HG03565 (cell line): ENCODE measurements at regions not wholly inside any gene's neighbourhood (a gene's known extent, or its start where the extent isn't known, plus 50 kb on each side); places are given as distances from the start of the nearest gene placed in this dataset.

Experiments
- ATAC-seq: cut with Tn5 transposase; IDR thresholded peaks from one replicate; pipeline ENCODE4 v1.9.1; 2021; ENCODE audit warnings: mild to moderate bottlenecking, moderate library complexity; ENCODE audit not compliant: unreplicated experiment

DNA sequence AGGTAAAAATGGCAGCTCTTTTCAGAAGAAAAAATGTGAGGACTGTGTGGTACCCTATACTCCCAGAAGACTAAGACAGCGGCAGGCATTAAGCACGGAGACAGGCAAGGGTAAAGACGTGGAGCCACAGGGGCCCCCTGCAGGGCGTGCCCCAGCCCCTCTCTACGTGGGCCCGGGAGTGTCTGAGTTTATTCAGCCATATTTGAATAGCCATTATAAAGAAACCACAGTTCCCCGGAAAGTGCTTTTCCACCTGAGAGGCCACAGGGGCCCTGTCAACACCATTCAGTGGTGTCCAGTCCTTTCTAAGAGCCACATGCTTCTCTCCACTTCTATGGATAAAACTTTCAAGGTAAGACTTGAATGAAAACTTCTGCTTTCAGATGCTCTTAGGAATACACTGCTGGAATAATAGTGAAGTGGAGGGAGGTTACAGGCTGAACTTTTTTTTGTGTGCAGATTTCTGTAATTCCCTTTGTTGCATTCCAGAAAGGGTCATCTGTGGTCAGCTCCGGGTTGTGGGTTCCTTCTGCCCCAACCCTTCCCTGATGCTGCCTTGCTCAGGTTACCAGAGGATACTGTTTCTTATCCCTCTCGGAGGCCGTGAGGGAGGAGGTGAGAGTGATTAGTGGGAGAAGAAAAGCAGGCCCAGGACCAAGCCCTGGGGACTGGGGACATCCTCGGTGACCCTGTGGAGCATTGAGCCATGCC is 58.4 kb downstream of the SLC25A47 start:
- ATAC-seq: no peak

DNA sequence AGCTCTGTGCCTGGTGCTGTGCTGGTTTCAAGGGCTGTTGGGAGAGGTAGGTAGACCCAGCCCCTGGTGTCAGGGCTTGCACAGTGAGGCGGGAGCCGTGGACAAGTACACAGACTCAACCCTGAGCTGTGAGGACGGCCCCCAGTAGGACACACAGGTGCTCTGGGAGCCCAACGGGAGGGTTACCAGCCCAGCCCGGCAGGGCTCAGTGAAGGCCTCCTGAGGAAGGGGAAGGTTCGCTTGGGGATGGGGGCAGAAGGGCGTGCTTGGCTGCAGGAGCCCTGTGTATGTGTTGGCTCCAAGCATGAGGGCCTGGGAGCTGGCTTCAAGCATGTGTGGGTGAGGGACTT is 58.9 kb downstream of the SLC25A47 start:
- ATAC-seq: no peak

DNA sequence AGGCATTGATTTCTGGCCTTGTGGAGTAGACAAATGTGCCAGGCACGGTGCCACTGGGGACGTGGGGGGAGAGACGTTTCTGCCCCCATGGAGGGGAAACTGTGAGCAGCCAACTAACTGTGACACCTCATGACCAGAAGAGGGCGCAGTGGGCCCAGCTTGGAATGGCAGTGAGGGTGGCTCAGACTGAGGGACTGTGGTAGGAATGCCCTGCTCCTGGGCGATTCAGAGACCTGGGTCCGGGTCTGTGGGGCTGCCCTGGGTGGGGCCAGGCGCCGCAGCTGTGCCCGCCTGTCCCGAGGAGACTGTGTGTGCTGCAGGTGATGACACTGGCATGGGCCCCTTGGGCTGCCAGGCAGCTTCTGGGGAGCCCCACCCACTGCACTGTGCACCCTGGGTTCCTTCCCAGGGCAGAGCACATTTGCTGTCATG is 60.6 kb downstream of the SLC25A47 start:
- ATAC-seq: no peak

DNA sequence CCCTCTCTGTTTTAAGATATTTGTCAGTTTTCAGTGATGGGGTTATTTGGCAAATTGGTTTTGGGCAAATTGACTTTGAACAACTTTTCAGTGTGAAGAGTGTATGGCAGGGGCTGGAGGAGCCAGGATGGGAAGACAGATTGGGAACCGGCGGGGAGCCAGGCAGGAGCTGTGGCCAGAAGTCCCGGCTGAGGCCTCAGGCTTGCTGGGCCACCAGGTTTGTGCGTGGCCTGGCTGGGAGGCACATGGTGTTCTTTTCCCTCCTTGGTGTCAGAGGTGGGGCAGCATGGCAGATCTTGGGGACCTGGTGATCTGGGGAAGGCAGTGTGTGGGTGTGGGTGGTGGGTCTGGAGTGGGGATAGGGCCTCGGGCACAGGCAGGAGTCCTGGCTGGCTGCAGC is 61.1 kb downstream of the SLC25A47 start:
- ATAC-seq: no peak

DNA sequence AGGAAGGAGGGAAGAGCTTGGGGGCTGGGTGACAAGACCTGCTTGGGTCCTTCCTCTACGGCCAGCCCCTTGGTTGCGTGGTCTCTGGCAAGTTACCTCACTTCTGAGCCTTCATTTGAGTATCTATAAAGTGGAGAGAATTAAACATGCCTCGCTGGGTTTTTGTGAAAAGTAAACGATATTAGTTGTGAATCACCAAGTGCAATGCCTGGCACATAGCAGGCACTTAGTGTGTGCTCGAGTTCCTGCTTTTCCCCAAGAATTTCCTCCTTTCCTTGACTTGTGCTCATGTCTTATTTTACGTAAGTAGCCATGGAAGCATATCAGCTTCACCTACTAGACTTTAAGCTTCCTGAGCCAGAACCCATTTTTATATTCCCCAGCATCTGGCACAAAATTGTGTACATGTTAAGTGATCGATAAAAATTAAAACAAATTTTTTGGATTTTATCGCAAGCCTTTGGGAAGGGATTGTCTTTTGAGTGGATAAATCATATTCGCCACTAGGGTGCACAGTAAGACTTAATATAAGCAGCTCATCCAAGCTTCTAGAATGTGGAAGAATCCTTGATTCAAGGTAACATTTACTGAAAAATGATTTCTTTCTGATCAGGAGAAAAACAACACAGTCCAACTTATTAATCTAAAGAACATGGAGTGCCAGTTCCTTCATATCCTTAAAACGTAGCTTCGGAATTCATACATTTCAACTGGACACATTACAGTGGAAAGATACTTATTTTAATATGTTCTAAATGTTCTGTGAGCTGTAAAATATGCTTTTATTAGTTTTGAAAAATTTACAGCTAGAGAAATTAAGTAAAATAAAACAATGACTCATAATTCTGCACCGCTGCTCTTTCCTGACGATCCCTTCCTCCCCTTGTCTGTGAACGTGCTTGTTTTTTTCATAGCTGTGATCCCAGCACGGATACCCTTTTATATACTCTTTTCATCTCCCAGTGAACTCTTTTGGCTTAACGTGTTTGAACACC is 62.0 kb downstream of the SLC25A47 start:
- no peak for ATAC-seq

DNA sequence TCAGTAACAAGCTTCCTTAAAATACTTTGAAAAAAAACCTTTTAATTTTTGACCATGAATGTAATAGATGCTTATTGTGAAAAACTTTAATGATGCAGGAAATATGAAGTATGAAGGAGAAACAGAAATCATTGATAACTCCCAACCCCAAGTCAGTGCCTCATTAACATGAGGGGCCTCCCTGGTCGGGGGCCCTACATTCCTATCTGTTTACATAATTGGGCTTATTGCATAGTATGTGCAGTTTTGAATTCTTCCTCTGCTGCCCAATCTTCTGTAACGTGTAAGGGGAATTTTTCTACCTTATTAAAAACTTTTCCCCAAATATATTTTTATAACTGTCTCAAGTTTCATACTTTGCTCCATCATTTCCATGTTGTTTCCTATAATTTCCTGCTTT is 63.0 kb downstream of the SLC25A47 start:
- no peak for ATAC-seq

DNA sequence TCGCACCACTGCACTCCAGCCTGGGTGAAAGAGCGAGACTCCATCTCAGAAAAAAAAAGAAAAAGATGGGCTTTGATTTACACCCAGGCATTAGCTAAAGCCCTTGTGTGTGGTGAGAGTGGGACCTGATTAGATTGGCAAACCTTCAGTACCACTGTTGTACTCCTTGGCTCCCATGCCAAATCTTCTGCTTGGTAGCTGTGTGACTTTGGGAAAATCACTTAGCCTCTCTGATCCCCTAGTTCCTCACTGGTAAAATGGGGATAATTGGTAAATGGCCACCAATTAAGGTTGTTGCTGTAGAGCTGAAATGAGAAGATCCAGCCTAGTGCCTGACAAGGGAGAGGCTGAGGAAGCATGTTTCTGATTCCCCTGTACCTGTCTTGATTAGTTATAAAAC is 63.7 kb downstream of the SLC25A47 start:
- ATAC-seq: no peak

DNA sequence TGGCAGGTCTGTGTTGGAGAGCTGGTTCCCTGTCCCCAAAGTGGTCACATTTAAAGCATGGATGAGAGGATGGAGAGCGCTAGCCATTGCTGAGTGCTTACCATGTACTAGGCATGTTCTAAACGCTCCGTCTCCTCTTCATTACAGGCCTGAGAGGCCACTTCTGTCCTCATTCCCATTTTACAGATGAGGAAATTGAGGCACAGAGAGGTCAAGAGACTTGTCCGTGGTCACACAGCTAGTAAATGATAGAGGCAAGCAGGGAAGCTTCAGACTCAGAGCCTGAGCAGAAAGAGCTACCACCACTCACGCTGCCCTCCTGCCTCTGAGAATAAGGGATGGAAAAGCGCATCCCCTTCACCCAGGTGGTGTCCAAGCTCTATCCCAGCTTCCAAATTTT is 64.3 kb downstream of the SLC25A47 start:
- ATAC-seq: no peak

DNA sequence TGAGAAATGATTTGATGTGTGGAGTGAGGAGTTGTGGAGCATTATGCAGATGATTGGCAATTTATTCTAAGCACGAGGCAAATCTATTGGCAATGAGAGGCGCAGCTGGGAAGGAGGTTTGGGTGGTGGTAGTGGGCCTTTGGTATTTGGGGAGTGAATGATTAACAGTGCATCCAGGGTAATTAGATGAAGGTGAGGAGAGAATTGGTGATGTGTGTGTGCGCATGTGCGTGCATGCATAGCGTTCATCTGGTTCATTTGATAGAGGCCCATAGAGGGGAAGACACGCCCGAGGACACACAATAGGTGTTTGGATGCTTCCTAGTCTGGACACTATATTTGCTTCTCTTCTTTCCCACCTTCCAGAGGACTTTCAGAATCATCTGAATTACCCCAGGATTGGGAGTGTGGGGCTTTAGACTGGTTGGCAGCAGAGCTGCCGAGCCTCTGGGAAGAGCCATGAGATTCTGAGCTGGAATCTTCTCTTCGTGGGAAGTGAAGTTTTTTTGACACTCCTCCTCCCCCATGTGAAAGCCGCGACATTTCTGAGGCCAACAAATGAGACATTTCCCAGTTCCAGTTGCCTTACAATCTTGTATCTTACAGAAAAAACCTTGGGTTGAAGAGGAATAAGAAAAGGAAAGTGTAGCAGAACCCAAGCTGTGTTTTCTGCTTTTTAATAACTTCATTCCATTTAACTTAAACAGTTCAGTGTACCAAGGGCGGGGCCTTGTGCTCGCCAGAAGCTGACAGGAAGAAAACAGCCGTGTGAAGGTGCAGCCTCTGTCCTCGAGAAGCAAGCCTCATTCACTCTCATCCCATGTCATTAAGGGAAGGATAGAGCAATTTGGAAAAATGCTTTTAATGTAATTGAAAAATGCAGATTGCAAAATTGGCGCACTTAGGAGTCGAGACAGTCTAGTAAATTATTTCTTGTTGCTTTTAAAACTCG is 65.2 kb downstream of the SLC25A47 start:
- no peak for ATAC-seq

DNA sequence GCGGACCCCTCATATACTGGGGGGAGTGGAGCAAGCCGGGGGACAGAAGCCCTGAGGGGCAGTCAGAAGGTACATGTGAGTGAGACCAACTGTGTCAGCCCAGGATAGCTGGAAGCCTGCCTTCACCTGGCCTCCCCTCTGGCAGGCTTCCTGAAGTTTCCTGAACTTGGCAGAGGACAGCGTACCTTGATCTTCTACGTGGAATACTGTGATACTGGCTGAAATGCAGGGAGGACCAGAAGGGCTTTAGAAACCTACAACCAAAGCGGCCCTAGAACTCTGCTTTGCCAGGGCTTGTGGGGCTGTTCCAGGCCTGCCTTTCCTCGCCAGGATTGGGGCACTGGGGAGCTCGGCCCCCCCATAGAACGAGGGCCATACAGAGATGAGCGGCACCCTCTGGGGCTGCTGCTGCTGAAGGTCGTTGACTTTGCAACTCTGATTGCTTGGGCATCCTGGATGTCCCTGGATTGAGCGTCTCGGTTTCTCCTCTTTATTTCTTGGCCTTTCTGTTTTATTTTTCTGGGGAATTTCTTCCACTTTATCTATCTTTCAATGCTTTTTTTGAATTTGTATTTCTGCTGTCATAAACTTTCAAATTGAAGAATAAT is 66.5 kb downstream of the SLC25A47 start:
- no peak for ATAC-seq

DNA sequence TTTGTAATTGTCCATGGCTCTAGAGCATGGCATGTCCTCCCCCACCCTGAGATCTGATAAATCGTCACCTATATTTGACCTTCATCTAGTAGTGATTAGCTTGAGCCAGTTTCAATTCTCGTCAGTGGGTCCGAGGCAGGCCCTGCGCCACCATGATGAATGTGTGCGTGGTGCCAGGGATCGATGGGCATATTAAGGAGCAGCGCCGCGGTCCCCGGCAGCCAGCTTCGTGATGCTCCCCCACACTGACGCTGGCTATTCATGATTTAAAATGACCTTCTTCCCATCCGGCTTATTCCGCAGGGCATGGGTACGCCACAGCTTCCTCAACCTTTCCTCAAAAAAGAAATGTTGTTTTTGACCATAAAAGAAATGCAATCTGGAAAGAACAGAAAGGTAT is 68.0 kb downstream of the SLC25A47 start:
- no peak for ATAC-seq

DNA sequence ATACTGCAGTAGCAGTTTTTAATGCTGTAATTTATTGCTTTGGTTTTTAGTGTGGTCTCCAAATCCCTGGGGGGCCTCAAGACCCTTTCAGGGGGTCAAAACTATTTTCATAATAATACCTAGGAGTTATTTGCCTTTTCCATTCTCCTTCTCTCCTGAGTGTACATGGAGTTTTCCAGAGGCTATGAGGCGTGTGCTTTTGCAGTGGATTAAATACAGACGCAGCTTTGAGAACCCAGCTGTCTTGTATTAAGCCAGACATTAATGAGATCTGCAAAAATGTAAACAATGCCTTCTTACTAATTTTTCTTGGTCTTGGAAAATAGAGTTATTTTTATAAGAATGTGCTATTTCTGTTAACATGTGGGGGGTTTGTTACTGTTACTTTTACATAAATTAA is 68.6 kb downstream of the SLC25A47 start:
- no peak for ATAC-seq

DNA sequence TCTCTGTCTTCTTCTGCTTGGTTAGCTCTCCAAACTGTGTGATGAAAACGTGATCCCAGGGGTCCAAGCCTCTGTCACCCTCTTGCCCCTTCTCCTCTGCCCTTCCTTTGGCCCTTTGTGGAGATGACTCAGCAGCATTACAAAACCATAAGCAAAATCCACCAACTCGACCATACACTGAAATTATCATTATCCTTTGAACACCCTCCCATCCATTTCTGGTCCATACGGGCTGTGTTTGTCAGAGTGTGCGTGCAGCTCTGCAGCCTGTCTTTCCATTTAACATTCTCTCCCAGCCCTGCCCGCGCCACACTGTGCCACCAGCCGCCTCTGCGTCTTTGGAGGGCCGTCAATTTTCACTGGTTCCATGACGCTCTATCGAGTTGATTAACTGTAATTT is 69.2 kb downstream of the SLC25A47 start:
- ATAC-seq: no peak

DNA sequence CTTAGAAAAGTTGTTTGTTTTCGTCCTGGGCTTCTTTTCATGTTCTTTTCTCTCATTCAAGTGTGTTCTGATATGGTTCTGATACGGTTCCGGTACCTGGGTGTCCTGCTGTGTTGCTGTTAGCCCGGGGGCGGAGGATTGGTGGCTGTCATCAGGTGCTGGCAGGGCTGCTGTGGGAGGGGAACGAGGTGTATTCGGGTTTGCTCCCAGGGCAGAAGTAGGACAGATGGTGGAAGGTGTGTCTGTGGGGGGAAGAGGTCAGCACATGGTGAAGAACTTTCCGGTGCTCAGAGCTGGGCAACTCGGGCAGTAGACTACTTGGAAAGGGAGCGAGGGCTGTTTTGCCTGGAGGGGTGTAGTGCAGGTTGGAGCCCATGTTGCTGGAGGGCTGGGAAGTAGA is 70.2 kb downstream of the SLC25A47 start:
- ATAC-seq: no peak

DNA sequence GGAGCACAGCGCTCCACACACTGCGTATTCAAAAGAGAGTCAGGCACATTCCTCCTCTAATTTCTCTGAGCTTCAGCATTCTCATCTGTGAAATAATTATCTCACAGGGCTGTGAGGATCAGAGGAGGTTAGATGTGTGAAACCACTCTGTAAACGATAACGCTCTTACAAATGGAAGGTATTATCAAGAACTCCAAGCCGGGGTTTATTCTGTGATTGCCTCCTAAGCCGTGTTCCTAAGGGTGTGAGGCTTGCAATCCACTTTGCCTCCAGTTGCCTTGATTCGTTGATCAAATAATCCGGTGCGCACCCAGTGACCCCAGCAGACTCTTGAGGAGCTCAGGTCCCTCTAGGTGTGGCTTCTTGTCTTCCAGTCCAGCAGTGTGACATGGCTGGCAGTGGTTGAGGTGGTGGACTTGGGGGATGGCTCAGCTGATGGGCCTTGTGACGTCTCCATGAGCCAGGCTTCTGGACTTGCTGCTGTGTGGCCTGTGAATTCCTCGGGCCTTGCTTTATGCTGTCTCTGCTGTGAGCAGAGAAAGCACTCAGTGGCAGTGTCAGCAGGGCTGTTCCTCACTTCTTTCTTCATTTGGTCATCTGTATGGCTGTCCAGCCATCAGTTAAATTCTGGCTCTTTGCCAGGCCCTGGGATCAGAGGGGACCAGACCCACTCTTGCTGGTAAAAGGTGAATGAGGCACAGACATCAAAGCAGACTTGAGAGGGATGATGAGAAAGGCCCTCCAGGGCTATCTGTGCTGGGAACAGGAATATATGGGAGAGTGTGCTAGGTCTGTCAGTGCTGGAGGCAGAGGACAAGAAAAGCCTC is 71.0 kb downstream of the SLC25A47 start:
- ATAC-seq: no peak

DNA sequence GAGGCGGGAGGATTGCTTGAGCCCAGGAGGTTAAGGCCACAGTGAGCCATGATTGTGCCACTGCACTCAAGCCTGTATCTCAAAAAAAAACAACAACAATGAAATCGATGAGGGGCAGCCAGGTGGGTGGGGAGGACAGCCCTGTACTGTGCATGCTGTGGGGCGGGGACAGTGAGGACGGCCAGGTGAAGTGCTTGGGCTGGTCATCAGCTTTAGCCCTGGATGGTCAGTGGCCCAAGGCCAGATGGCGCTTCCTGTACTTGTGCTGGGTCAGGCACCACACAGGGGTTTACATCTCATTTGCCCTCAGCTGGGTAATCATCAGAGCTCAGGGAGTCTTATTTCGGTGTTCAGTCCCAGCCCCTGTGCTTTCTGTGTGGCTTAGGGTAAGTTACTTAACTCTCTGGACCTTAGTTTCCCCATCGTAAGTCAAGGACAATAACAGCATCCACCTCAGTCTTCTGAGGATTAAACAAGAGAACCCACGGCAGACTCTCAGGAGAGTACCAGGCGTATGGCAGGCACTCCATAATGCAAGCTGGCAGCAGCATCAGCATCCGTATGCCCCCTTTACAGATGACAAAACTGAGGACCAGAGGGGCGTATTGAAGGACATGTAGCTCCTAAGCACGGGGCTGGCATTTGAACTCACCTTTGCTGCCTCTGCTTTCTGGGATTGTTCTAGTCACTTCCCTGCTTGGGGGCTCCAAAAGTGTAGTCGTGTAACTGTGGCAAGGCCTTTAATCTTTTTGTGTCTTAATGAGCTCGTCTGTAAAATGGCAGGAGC is 71.9 kb downstream of the SLC25A47 start:
- no peak for ATAC-seq

DNA sequence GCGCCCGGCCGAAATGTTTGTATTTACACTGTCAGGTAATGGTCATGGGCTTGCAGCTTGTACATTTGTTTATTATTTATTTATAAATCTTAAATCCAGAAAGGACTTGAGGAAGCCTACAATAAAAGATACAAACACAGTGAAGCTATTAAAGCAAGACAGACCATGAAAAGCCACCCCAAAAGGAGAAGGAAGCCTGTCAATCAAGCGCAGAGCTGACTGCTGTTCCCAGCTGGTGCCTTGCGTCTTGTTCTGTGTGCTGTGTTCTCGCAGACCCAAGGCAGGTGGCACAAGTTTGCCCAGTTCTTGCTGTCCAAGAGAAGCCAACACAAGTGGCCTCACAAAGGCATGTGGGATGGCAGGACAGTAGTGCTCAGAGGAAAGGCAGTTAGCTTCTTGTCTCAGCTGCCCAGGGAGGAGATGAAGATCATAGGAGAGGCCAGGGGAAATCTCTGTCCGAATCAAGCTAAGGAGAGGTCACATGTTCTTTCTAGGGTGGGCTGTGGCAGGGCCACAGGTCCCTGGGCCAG is 73.2 kb downstream of the SLC25A47 start:
- no peak for ATAC-seq

DNA sequence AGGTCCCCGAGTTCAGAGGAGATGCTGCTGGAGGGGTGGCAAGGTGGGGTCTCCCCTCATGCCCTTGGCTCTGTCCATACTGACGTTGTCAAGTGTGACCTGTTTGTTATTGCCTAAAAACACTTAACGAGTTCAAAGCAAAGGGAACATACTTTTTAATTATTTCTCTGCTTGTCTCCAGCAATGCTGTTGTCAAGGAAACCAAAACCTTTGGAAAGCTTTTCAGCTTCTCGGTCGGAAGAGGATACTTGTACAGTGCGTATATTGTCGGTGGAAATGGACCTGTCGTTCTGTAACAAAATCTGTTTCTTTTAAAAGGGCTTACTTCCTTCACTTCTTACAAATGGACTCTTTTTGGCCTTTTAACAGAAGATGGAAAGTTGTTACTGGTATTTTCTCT is 73.9 kb downstream of the SLC25A47 start:
- no peak for ATAC-seq

DNA sequence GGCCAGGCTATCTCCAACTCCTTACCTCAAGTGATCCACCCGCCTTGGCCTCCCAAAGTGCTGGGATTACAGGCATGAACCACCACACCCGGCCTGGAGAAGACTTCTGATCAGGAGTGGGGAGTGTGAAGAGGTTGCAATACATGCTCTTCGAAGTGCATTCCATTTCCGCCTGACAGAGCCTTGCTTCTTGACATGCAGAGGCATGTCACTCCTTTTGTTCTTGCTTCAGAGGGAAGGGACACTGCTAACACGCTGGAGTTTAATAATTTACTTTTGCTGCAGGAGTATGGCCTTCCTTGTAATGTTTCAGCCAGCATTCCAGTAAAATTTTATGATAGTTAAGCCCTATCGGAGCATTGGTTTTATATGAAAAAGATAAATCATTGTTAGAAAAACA is 74.9 kb downstream of the SLC25A47 start:
- ATAC-seq: no peak
